ENCODE measurements at regions not wholly inside any gene's neighbourhood (a gene's known extent, or its start where the extent isn't known, plus 50 kb on each side); places are given as distances from the start of the nearest gene placed in this dataset.

DNA sequence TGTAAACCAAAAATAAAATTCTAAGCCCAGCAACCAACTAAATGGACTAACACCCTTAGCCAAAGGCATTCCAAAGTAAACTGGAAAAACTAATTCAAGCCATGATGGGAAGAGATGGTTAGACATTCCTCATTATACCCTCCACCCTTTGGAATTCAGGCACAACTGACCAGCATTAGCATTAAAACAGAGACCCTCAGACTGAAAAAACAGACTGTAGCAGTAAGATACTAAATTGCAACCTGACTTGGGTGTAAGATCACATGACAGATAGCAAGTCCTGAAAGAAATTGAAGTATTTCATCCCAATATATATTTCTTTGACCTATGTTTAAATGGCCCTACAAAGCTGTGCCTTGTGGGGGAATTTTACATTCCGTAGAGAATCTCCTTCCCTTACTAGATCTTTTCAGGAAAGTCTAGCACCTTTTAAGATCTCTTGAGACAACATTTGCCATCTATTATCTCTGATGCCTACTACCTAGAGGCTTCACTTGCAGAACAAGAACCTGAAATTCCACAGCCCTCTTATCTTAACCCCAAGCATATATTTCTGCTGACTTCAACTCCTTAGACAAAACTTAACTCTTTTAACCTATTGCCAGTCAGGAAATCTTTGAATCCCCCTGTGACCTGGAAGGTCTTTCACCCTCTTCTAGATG lies 750.2 kb upstream of the IGFBP3 start:
- CTCF ChIA-PET, result interaction anchor here (1.0 kb wide), 1 partner anchor 24 kb away, joined by 3 read pairs; no protein-coding TSS in a partner anchor
- no peaks in the 10 kb centered on the region for H3K36me3 Mint-ChIP-seq (ENCODE audit: insufficient read depth, unreplicated experiment)
- intact Hi-C loops (cut with micrococcal nuclease; ENCODE audit: unreplicated experiment), result no loop called here
- no peaks in the 10 kb centered on the region for H3K27me3 Mint-ChIP-seq (ENCODE audit: unreplicated experiment)
- H3K4me3 Mint-ChIP-seq (ENCODE audit: low read depth, unreplicated experiment), result no peak overlapping the region
- BruUV-seq (replicated peaks), result no TSS peak
- H3K27ac Mint-ChIP-seq (ENCODE audit: unreplicated experiment), result no peak overlapping the region
- H3K9me3 Mint-ChIP-seq (ENCODE audit: low read depth, unreplicated experiment), result peaks cover 7% of the 10 kb centered on the region
- no peak for DNase-seq
- H3K4me1 Mint-ChIP-seq (ENCODE audit: low read depth, unreplicated experiment), result peaks cover 8% of the 10 kb centered on the region
- TF ChIP-seq, protein P1, sequence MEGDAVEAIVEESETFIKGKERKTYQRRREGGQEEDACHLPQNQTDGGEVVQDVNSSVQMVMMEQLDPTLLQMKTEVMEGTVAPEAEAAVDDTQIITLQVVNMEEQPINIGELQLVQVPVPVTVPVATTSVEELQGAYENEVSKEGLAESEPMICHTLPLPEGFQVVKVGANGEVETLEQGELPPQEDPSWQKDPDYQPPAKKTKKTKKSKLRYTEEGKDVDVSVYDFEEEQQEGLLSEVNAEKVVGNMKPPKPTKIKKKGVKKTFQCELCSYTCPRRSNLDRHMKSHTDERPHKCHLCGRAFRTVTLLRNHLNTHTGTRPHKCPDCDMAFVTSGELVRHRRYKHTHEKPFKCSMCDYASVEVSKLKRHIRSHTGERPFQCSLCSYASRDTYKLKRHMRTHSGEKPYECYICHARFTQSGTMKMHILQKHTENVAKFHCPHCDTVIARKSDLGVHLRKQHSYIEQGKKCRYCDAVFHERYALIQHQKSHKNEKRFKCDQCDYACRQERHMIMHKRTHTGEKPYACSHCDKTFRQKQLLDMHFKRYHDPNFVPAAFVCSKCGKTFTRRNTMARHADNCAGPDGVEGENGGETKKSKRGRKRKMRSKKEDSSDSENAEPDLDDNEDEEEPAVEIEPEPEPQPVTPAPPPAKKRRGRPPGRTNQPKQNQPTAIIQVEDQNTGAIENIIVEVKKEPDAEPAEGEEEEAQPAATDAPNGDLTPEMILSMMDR (IDR thresholded peaks at IDR 0.05; ENCODE audit: unreplicated experiment), result no peak

DNA sequence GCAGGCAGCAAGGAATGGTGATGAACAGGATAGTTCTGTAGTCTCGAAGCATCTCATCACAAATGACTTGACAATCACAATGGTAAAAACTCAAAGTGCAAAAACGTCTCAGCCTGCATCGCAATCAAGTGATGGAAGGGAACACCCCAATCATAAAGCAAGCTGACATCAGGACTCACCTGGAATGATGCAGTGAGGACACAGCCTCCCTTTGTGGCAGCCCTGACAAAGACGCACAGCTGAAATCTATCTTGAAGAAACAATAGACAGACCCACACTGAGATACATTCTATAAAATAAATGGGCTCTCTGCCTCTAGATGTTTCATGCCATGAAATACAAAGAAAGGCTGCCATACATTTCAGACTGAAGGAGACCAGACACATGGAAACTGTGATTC lies 748.0 kb upstream of the IGFBP3 start:
- no peak for DNase-seq
- peaks cover 7% of the 10 kb centered on the region for H3K9me3 Mint-ChIP-seq (ENCODE audit: low read depth, unreplicated experiment)
- no peaks in the 10 kb centered on the region for H3K36me3 Mint-ChIP-seq (ENCODE audit: insufficient read depth, unreplicated experiment)
- H3K27ac Mint-ChIP-seq (ENCODE audit: unreplicated experiment), result no peak overlapping the region
- no TSS peak for BruUV-seq (replicated peaks)
- intact Hi-C loops (cut with micrococcal nuclease; ENCODE audit: unreplicated experiment), result no loop called here
- no peaks in the 10 kb centered on the region for H3K27me3 Mint-ChIP-seq (ENCODE audit: unreplicated experiment)
- CTCF ChIA-PET, result no interaction called here
- TF ChIP-seq, protein P1 (IDR thresholded peaks at IDR 0.05; ENCODE audit: unreplicated experiment), result no peak
- H3K4me3 Mint-ChIP-seq (ENCODE audit: low read depth, unreplicated experiment), result no peak overlapping the region
- peaks cover 8% of the 10 kb centered on the region for H3K4me1 Mint-ChIP-seq (ENCODE audit: low read depth, unreplicated experiment)

DNA sequence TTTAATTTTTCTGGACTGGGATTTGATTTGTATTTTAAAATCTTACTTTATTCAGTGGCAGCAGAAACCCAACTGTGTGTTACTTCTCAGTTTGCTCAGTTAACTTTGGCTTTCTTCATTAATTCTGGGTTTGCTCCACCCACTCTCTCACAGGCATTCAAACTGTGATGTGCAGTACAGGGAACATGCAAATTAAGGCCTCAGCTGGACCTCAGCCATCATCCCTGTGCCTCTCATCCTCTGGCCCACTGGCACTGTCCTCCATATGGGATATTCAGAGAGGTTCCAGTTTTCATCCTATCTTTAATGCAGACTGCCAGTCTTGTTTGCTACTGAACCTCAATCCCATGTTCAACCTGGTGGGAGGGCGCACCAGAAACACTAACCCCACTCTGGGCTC lies 743.4 kb upstream of the IGFBP3 start:
- peaks cover 7% of the 10 kb centered on the region for H3K9me3 Mint-ChIP-seq (ENCODE audit: low read depth, unreplicated experiment)
- CTCF ChIA-PET, result no interaction called here
- no peaks in the 10 kb centered on the region for H3K36me3 Mint-ChIP-seq (ENCODE audit: insufficient read depth, unreplicated experiment)
- intact Hi-C loops (cut with micrococcal nuclease; ENCODE audit: unreplicated experiment), result no loop called here
- TF ChIP-seq, protein P1 (IDR thresholded peaks at IDR 0.05; ENCODE audit: unreplicated experiment), result no peak
- H3K27ac Mint-ChIP-seq (ENCODE audit: unreplicated experiment), result no peak overlapping the region
- H3K27me3 Mint-ChIP-seq (ENCODE audit: unreplicated experiment), result no peaks in the 10 kb centered on the region
- no peak for DNase-seq
- H3K4me3 Mint-ChIP-seq (ENCODE audit: low read depth, unreplicated experiment), result no peak overlapping the region
- H3K4me1 Mint-ChIP-seq (ENCODE audit: low read depth, unreplicated experiment), result peaks cover 8% of the 10 kb centered on the region
- no TSS peak for BruUV-seq (replicated peaks)

DNA sequence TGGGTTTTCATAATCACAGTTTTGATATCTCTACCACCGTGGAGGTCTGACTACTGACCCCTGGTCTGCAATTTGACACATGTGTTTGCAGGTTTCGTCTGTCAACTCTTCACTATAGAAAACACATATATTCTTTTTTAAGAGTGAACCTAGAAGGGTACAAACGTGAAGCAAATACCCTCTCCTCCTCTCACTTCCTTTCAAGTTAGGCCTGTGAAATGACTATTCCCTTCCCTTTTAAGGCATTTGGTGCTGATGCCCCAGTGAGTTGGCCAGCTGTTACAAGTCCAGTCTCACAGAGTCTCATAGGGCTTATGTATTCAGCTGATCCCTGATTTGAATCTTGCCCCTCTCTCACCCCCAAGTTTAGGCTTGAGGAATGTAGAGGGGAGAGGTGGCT lies 742.0 kb upstream of the IGFBP3 start:
- Mint-ChIP-seq H3K27ac (ENCODE audit: unreplicated experiment) (no peak overlapping the region), H3K36me3 (ENCODE audit: insufficient read depth, unreplicated experiment) (no peaks in the 10 kb centered on the region), H3K27me3 (ENCODE audit: unreplicated experiment) (no peaks in the 10 kb centered on the region), H3K9me3 (ENCODE audit: low read depth, unreplicated experiment) (peaks cover 13% of the 10 kb centered on the region), H3K4me1 (ENCODE audit: low read depth, unreplicated experiment) (peaks cover 8% of the 10 kb centered on the region), H3K4me3 (ENCODE audit: low read depth, unreplicated experiment) (no peak overlapping the region)
- intact Hi-C loops (cut with micrococcal nuclease; ENCODE audit: unreplicated experiment), result no loop called here
- DNase-seq, result no peak
- no TSS peak for BruUV-seq (replicated peaks)
- CTCF ChIA-PET, result interaction anchor here (0.6 kb wide), 1 partner anchor 30 kb away, joined by 3 read pairs; no protein-coding TSS in a partner anchor
- TF ChIP-seq, protein P1 (IDR thresholded peaks at IDR 0.05; ENCODE audit: unreplicated experiment), result no peak

All from Calu3 (cell line).